GM12878 (cell line): ENCODE measurements at regions not wholly inside any gene's neighbourhood (a gene's known extent, or its start where the extent isn't known, plus 50 kb on each side); places are given as distances from the start of the nearest gene placed in this dataset.

Source experiments
- ATAC-seq: fragments of 200-7000 bp; cut with Tn5 transposase; 3 replicates; pipeline ENCODE4 v1.9.1; 2020; ENCODE audit warnings: mild to moderate bottlenecking, moderate library complexity
- BruUV-seq: library from RNA; stranded (reverse); fragments of 400-500 nt; replicated peaks from 2 replicates; lab custom pipeline; 2021; lab: Mats Ljungman, UMichigan
- CTCF ChIA-PET: fragments of 300-600 bp; sonication (Branson Sonifier 250); formaldehyde crosslinking; extraction: SDS; loops from one replicate; lab custom pipeline; 2021; ENCODE audit warnings: inconsistent platforms; lab: Yijun Ruan, JAX
- POLR2A ChIA-PET: fragments of 350-600 bp; formaldehyde crosslinking; extraction: SDS; loops from one replicate; lab custom pipeline; 2021; ENCODE audit warnings: inconsistent platforms; lab: Charles Lee
- RAD21 ChIA-PET: fragments of 300-600 bp; sonication (Branson Sonifier 250); formaldehyde crosslinking; loops from one replicate; lab custom pipeline; 2023; ENCODE audit warnings: antibody characterized with exemption; ENCODE audit not compliant: unreplicated experiment; lab: Charles Lee
- SMC1A ChIA-PET: fragments of 300-600 bp; sonication (Branson Sonifier 250); formaldehyde crosslinking; loops from one replicate; lab custom pipeline; 2023; ENCODE audit not compliant: unreplicated experiment, uncharacterized antibody; lab: Charles Lee
- DNase-seq: peaks from one replicate; pipeline ENCODE4 v3.0.0-alpha.2; 2011; ENCODE audit warnings: low read depth, low spot score
- FAIRE-seq: peaks from 3 replicates; lab custom pipeline; 2011; peaks lifted over from hg19 to GRCh38; lab: Jason Lieb, UNC
- H2AFZ ChIP-seq: 2 replicates; pipeline ENCODE4 v1.6.0; 2011; ENCODE audit warnings: low read depth, low read length, control low read depth; ENCODE audit not compliant: control insufficient read depth
- H3K27ac ChIP-seq: 2 replicates; pipeline ENCODE4 v1.5.1; 2011; ENCODE audit warnings: control low read depth; ENCODE audit not compliant: control insufficient read depth, insufficient read depth
- H3K27me3 ChIP-seq, 2 experiments: replicated peaks in 1 of 2; 2 replicates each; pipeline versions ENCODE4 v1.6.0 to v1.6.1; 2011; ENCODE audit warnings: low read length in 1 of 2; ENCODE audit not compliant: control insufficient read depth in 2 of 2, insufficient read depth in 2 of 2
- H3K36me3 ChIP-seq, 2 experiments: 2 replicates each; pipeline ENCODE4 v1.5.1; 2011; ENCODE audit warnings: low read length in 1 of 2; ENCODE audit not compliant: control insufficient read depth in 2 of 2, insufficient read depth in 2 of 2
- H3K4me1 ChIP-seq: 2 replicates; pipeline ENCODE4 v1.6.1; 2011; ENCODE audit warnings: mild to moderate bottlenecking, low read length, moderate library complexity, mixed read lengths; ENCODE audit not compliant: control insufficient read depth, insufficient read depth
- H3K4me2 ChIP-seq: 2 replicates; pipeline ENCODE4 v1.6.0; 2011; ENCODE audit warnings: control low read depth; ENCODE audit not compliant: control insufficient read depth, insufficient read depth
- H3K4me3 ChIP-seq: fragments of 200-600 bp; sonication (generic); 2 replicates; pipeline ENCODE4 v1.5.1; 2016
- H3K79me2 ChIP-seq: 2 replicates; pipeline ENCODE4 v1.6.0; 2011; ENCODE audit warnings: low read length; ENCODE audit not compliant: control insufficient read depth, insufficient read depth
- H3K9ac ChIP-seq: 2 replicates; pipeline ENCODE4 v1.8.0; 2011; ENCODE audit warnings: low read length, control low read depth, mixed read lengths; ENCODE audit not compliant: control insufficient read depth, insufficient read depth
- H3K9me3 ChIP-seq: replicated peaks from 3 replicates; pipeline ENCODE4 v1.5.1; 2011; ENCODE audit warnings: mild to moderate bottlenecking, low read length; ENCODE audit not compliant: control insufficient read depth, insufficient read depth
- H4K20me1 ChIP-seq: 2 replicates; pipeline ENCODE4 v1.6.0; 2011; ENCODE audit not compliant: control insufficient read depth, insufficient read depth
- BHLHE40 ChIP-seq, 2 experiments: fragments of 450-650 bp in 1 of 2; IDR thresholded peaks; 2 replicates each; pipeline ENCODE4 v1.6.1; 2011 to 2017; ENCODE audit warnings: low read depth in 2 of 2, borderline replicate concordance in 1 of 2, improper control_type of control experiment in 1 of 2, low read length in 1 of 2, mild to moderate bottlenecking in 1 of 2
- ETV6 ChIP-seq, 2 experiments: fragments of 450-650 bp in 1 of 2; IDR thresholded peaks in 1 of 2; conservative IDR thresholded peaks in 1 of 2; 2 replicates each; pipeline ENCODE4 v1.6.1; 2014; ENCODE audit warnings: antibody characterized with exemption in 1 of 2, borderline replicate concordance in 1 of 2, low read depth in 1 of 2, mild to moderate bottlenecking in 1 of 2, moderate library complexity in 1 of 2
- MEF2A ChIP-seq: IDR thresholded peaks from 2 replicates; pipeline ENCODE4 v1.6.1; 2011; ENCODE audit warnings: low read depth, mild to moderate bottlenecking, low read length, moderate library complexity; ENCODE audit not compliant: insufficient read depth
- NR2C1 ChIP-seq: fragments of 450-650 bp; IDR thresholded peaks from 2 replicates; pipeline ENCODE4 v1.6.1; 2017; ENCODE audit warnings: antibody characterized with exemption, mild to moderate bottlenecking, moderate library complexity
- PRDM15 ChIP-seq: fragments of 450-650 bp; formaldehyde crosslinking; IDR thresholded peaks from 2 replicates; pipeline ENCODE4 v1.4.0; 2020; ENCODE audit warnings: mild to moderate bottlenecking, moderate library complexity
- RCOR1 ChIP-seq: conservative IDR thresholded peaks from 2 replicates; pipeline ENCODE4 v1.6.1; 2012; ENCODE audit warnings: low read depth, low read length, improper control_type of control experiment
- TBL1XR1 ChIP-seq: IDR thresholded peaks from 2 replicates; pipeline ENCODE4 v1.6.1; 2012; ENCODE audit warnings: low read depth, low read length, improper control_type of control experiment
- ZBTB40 ChIP-seq: fragments of 450-650 bp; IDR thresholded peaks from 2 replicates; pipeline ENCODE4 v1.6.1; 2016; ENCODE audit warnings: mild to moderate bottlenecking, moderate library complexity, borderline replicate concordance
- WGBS: methylation state at CpG from one replicate; pipeline ENCODE4 v1.1.6; 2016; ENCODE audit warnings: low lambda C conversion rate; ENCODE audit not compliant: insufficient replicate concordance, insufficient coverage; ENCODE audit errors: missing lambda C conversion rate; 5-methylcytosine and 5-hydroxymethylcytosine counted together
- in situ Hi-C: fragments of 300-500 bp; cut with MboI; formaldehyde crosslinking; loops from 9 replicates; pipeline ENCODE4 v1.14.3; 2018; ENCODE audit warnings: mixed read lengths
- intact Hi-C: fragments of 100-400 bp; cut with micrococcal nuclease; formaldehyde crosslinking; loops from one replicate; pipeline ENCODE4 v1.14.2; 2022; ENCODE audit not compliant: unreplicated experiment
- TF ChIP-seq, protein P1 (sequence below): fragments of 450-650 bp; IDR thresholded peaks from 2 replicates; pipeline ENCODE4 v1.6.1; 2017; ENCODE audit warnings: mild to moderate bottlenecking, moderate library complexity

DNA sequence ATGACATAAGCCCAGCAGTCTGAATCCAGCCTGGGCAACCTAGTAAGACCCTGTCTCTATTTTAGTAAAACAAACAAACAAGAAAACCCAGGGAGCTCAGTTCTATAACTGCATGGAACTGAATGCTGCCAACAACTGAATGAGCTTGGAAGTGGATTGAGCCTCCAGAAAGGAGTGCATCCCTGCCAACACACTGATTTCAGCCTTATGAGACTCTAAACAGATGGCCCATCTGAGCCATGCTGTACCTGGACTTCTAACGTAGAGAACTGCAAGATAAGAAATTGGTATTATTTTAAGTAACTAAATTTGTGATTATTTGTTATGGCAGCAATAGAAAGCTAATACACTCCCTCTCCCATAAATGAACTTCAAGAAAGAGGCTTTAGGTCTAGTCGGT is 150.4 kb upstream of the RAI14 start (continued):
- TF ChIP-seq MEF2A (no peak), NR2C1 (no peak)
- TF ChIP-seq, protein P1, sequence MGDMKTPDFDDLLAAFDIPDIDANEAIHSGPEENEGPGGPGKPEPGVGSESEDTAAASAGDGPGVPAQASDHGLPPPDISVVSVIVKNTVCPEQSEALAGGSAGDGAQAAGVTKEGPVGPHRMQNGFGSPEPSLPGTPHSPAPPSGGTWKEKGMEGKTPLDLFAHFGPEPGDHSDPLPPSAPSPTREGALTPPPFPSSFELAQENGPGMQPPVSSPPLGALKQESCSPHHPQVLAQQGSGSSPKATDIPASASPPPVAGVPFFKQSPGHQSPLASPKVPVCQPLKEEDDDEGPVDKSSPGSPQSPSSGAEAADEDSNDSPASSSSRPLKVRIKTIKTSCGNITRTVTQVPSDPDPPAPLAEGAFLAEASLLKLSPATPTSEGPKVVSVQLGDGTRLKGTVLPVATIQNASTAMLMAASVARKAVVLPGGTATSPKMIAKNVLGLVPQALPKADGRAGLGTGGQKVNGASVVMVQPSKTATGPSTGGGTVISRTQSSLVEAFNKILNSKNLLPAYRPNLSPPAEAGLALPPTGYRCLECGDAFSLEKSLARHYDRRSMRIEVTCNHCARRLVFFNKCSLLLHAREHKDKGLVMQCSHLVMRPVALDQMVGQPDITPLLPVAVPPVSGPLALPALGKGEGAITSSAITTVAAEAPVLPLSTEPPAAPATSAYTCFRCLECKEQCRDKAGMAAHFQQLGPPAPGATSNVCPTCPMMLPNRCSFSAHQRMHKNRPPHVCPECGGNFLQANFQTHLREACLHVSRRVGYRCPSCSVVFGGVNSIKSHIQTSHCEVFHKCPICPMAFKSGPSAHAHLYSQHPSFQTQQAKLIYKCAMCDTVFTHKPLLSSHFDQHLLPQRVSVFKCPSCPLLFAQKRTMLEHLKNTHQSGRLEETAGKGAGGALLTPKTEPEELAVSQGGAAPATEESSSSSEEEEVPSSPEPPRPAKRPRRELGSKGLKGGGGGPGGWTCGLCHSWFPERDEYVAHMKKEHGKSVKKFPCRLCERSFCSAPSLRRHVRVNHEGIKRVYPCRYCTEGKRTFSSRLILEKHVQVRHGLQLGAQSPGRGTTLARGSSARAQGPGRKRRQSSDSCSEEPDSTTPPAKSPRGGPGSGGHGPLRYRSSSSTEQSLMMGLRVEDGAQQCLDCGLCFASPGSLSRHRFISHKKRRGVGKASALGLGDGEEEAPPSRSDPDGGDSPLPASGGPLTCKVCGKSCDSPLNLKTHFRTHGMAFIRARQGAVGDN, result no peak

DNA sequence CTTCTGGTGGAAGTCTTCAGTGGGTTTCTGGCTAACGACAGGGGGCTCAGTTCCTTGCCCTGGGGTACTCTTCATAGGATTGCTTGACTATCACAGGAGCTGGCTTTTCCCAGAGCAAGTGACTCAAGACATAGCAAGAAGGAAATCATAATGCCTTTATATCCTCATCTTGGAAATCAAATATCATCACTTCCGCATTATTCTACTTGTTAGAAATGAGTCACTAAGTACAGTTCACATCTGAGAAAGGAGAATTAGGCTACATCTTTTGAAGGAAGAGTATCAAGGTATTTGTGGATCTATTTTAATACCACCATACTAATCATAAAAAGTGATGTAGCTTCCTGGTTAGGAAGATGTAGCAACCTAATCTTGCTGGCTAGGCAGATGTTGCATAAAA is 148.2 kb upstream of the RAI14 start:
- 45% methylated on average over 2 of the region's 2 CpGs for WGBS
- Histone ChIP-seq H3K36me3 (no peaks in the 10 kb centered on the region), H3K9ac (no peak overlapping the region), H3K27ac (no peak overlapping the region), H4K20me1 (no peaks in the 10 kb centered on the region), H3K27me3 (no peaks in the 10 kb centered on the region), H3K4me2 (no peak overlapping the region), H2AFZ (no peak overlapping the region), H3K79me2 (no peaks in the 10 kb centered on the region), H3K9me3 (no peaks in the 10 kb centered on the region), H3K4me1 (no peaks in the 10 kb centered on the region), H3K4me3 (no peak overlapping the region)
- BruUV-seq, result no TSS peak
- TF ChIP-seq ETV6 (conservative IDR thresholded peaks at IDR 0.05 in 1 of 2, IDR thresholded peaks at IDR 0.05 in 1 of 2; ENCODE audit: borderline replicate concordance in 1 of 2, low read depth in 1 of 2) (no peak), RCOR1 (no peak), ZBTB40 (no peak), BHLHE40 (IDR thresholded peaks at IDR 0.05; ENCODE audit: borderline replicate concordance in 1 of 2, low read depth in 2 of 2, low read length in 1 of 2) (no peak), PRDM15 (CRISPR knock-in tag) (no peak), TBL1XR1 (no peak)
- DNase-seq (no peak), FAIRE-seq (no peak), ATAC-seq (no peak)
- SMC1A ChIA-PET, result interaction anchor here (1.1 to 1.3 kb wide), 2 partner anchors 13 to 26 kb away, joined by 3 to 4 read pairs; no protein-coding TSS in a partner anchor
- RAD21 ChIA-PET, result no interaction called here
- POLR2A ChIA-PET, result no interaction called here
- CTCF ChIA-PET, result no interaction called here
- in situ Hi-C loops, result no loop called here
- intact Hi-C loops, result no loop called here
